ENCODE measurements at regions not wholly inside any gene's neighbourhood (a gene's known extent, or its start where the extent isn't known, plus 50 kb on each side); places are given as distances from the start of the nearest gene placed in this dataset.

GRCh38 chr6:22670605-22671004 is 101.2 kb downstream of the HDGFL1 start:
- H3K36me3 ChIP-seq: no peaks in the 10 kb centered on the region
- intact Hi-C loops (cut with DNase I): loop anchor here in 1 of 10 donors (5.0 kb wide), 1 partner anchor 58 kb away; no protein-coding TSS in a partner anchor
- DNase-seq: no peak
- TF ChIP-seq POLR2A (IDR thresholded peaks at IDR 0.05) (no peak), CTCF (IDR thresholded peaks at IDR 0.05) (no peak)
- 13 to 26% (median 20%) methylated on average over 4 of the region's 4 CpGs for WGBS, 4 donors
- no peaks in the 10 kb centered on the region for H3K9me3 ChIP-seq
- no peaks in the 10 kb centered on the region for H3K27me3 ChIP-seq
- H3K4me3 ChIP-seq: no peak overlapping the region
- H3K4me1 ChIP-seq: peaks cover 0 to 64% (median 39%) of the 10 kb centered on the region in 12 donors
- H3K27ac ChIP-seq: peak overlapping the region in 6 of 12 donors; percentile 2 to 67 (median 49)
- no peak for ATAC-seq

GRCh38 chr6:22673474-22673873 is 104.1 kb downstream of the HDGFL1 start:
- no peak for DNase-seq
- intact Hi-C loops (cut with DNase I): loop anchor here in 1 of 10 donors (5.0 kb wide), 1 partner anchor 61 kb away; no protein-coding TSS in a partner anchor
- H3K9me3 ChIP-seq: no peaks in the 10 kb centered on the region
- TF ChIP-seq CTCF (IDR thresholded peaks at IDR 0.05) (no peak), POLR2A (IDR thresholded peaks at IDR 0.05) (no peak)
- H3K4me3 ChIP-seq: no peak overlapping the region
- peak in 1 of 4 donors; percentile 48 for ATAC-seq
- WGBS, 4 donors: 39 to 59% (median 50%) methylated on average over 3 of the region's 3 CpGs
- no peak overlapping the region for H3K27ac ChIP-seq
- H3K27me3 ChIP-seq: no peaks in the 10 kb centered on the region
- H3K4me1 ChIP-seq: peaks cover 0 to 42% (median 25%) of the 10 kb centered on the region in 12 donors
- H3K36me3 ChIP-seq: no peaks in the 10 kb centered on the region

GRCh38 chr6:22680950-22681349 is 111.6 kb downstream of the HDGFL1 start:
- intact Hi-C loops (cut with DNase I): no loop called here
- DNase-seq (no peak), ATAC-seq (no peak)
- TF ChIP-seq CTCF (IDR thresholded peaks at IDR 0.05): no peak
- no peak for TF ChIP-seq POLR2A (IDR thresholded peaks at IDR 0.05)
- Histone ChIP-seq H3K27ac (no peak overlapping the region), H3K4me3 (no peak overlapping the region), H3K27me3 (no peaks in the 10 kb centered on the region), H3K9me3 (no peaks in the 10 kb centered on the region), H3K36me3 (no peaks in the 10 kb centered on the region), H3K4me1 (no peaks in the 10 kb centered on the region)
- WGBS, 4 donors: 94 to 98% (median 97%) methylated on average over 7 of the region's 7 CpGs

GRCh38 chr6:22681761-22682160 is 112.4 kb downstream of the HDGFL1 start:
- no peak for DNase-seq
- no peak overlapping the region for H3K4me3 ChIP-seq
- H3K4me1 ChIP-seq: no peaks in the 10 kb centered on the region
- H3K36me3 ChIP-seq: no peaks in the 10 kb centered on the region
- WGBS, 4 donors: 88 to 95% (median 91%) methylated on average over 3 of the region's 3 CpGs
- no peak overlapping the region for H3K27ac ChIP-seq
- H3K9me3 ChIP-seq: no peaks in the 10 kb centered on the region
- intact Hi-C loops (cut with DNase I): no loop called here
- ATAC-seq: no peak
- TF ChIP-seq CTCF (IDR thresholded peaks at IDR 0.05) (no peak), POLR2A (IDR thresholded peaks at IDR 0.05) (no peak)
- no peaks in the 10 kb centered on the region for H3K27me3 ChIP-seq
